ENCODE measurements at regions not wholly inside any gene's neighbourhood (a gene's known extent, or its start where the extent isn't known, plus 50 kb on each side); places are given as distances from the start of the nearest gene placed in this dataset.

- no peak for TF ChIP-seq CTCF (IDR thresholded peaks at IDR 0.05)
- no peak for TF ChIP-seq EP300 (IDR thresholded peaks at IDR 0.05)
- TF ChIP-seq POLR2A (IDR thresholded peaks at IDR 0.05): no peak
Measured at GRCh38 chr15:59946084-59946483, 58.0 kb upstream of the FOXB1 start.
